Ishikawa (cell line): ENCODE measurements at regions not wholly inside any gene's neighbourhood (a gene's known extent, or its start where the extent isn't known, plus 50 kb on each side); places are given as distances from the start of the nearest gene placed in this dataset.

Source experiments
- CEBPB ChIP-seq: IDR thresholded peaks from 2 replicates; pipeline ENCODE4 v1.6.1; 2012
- CREB1 ChIP-seq: IDR thresholded peaks from 2 replicates; pipeline ENCODE4 v1.6.1; 2012; ENCODE audit warnings: low read depth
- EGR1 ChIP-seq: IDR thresholded peaks from 2 replicates; pipeline ENCODE4 v1.6.1; 2012
- EP300 ChIP-seq: IDR thresholded peaks from 2 replicates; pipeline ENCODE4 v1.6.1; 2012; ENCODE audit warnings: borderline replicate concordance
- FOXM1 ChIP-seq: IDR thresholded peaks from 2 replicates; pipeline ENCODE4 v1.6.1; 2012; ENCODE audit warnings: low read depth, borderline replicate concordance
- MAX ChIP-seq: IDR thresholded peaks from 2 replicates; pipeline ENCODE4 v1.6.1; 2012
- NFIC ChIP-seq: IDR thresholded peaks from 2 replicates; pipeline ENCODE4 v1.6.1; 2012
- RAD21 ChIP-seq: IDR thresholded peaks from 2 replicates; pipeline ENCODE4 v1.6.1; 2012; ENCODE audit warnings: low read depth
- REST ChIP-seq: IDR thresholded peaks from 2 replicates; pipeline ENCODE4 v1.6.1; 2012; ENCODE audit warnings: low read depth, mild to moderate bottlenecking
- TAF1 ChIP-seq: IDR thresholded peaks from 2 replicates; pipeline ENCODE4 v1.6.1; 2012; ENCODE audit warnings: low read depth, mild to moderate bottlenecking
- TCF12 ChIP-seq: IDR thresholded peaks from 2 replicates; pipeline ENCODE4 v1.6.1; 2012; ENCODE audit warnings: low read depth
- TEAD4 ChIP-seq: IDR thresholded peaks from 2 replicates; pipeline ENCODE4 v1.6.1; 2012
- USF1 ChIP-seq: IDR thresholded peaks from 2 replicates; pipeline ENCODE4 v1.6.1; 2012
- YY1 ChIP-seq: IDR thresholded peaks from 2 replicates; pipeline ENCODE4 v1.6.1; 2012; ENCODE audit warnings: low read depth
- ZBTB7A ChIP-seq: IDR thresholded peaks from 2 replicates; pipeline ENCODE4 v1.6.1; 2012; ENCODE audit warnings: low read depth

GRCh38 chrX:20461002-20461401 is 194.3 kb upstream of the RPS6KA3 start:
- TF ChIP-seq ZBTB7A (no peak), EP300 (no peak), MAX (no peak), TCF12 (no peak), USF1 (no peak), FOXM1 (no peak), TEAD4 (no peak), RAD21 (no peak), YY1 (no peak), NFIC (no peak)

- TF ChIP-seq TEAD4 (no peak), FOXM1 (no peak), USF1 (no peak), NFIC (no peak), CREB1 (no peak), YY1 (no peak), ZBTB7A (no peak), CEBPB (no peak), EGR1 (no peak), REST (no peak), MAX (no peak), RAD21 (no peak), TAF1 (no peak), EP300 (no peak)
Observed at GRCh38 chrX:20459410-20460350, 193.0 kb upstream of the RPS6KA3 start.

- TF ChIP-seq YY1 (no peak), CEBPB (no peak), EGR1 (no peak), MAX (no peak), TEAD4 (no peak), RAD21 (no peak), USF1 (no peak)
Observed at GRCh38 chrX:20456971-20457370, 190.3 kb upstream of the RPS6KA3 start.

GRCh38 chrX:20455001-20455400 is 188.3 kb upstream of the RPS6KA3 start:
- TF ChIP-seq RAD21: no peak
- no peak for TF ChIP-seq YY1
- TF ChIP-seq CREB1: no peak
- TF ChIP-seq USF1: no peak
- no peak for TF ChIP-seq NFIC
- TF ChIP-seq EP300: no peak

- no peak for TF ChIP-seq CREB1
- TF ChIP-seq ZBTB7A: no peak
- no peak for TF ChIP-seq REST
- no peak for TF ChIP-seq CEBPB
- no peak for TF ChIP-seq USF1
- TF ChIP-seq MAX: no peak
- TF ChIP-seq TCF12: no peak
- no peak for TF ChIP-seq FOXM1
- TF ChIP-seq NFIC: no peak
Observed at GRCh38 chrX:20454117-20454516, 187.4 kb upstream of the RPS6KA3 start.
